Astrocyte of the cerebellum (primary cell): ENCODE measurements at regions not wholly inside any gene's neighbourhood (a gene's known extent, or its start where the extent isn't known, plus 50 kb on each side); places are given as distances from the start of the nearest gene placed in this dataset.

Experiments used
- DNase-seq: peaks from one replicate; pipeline ENCODE4 v3.0.0-alpha.2; 2011; ENCODE audit warnings: low read depth
- H3K4me3 ChIP-seq: 2 replicates; pipeline ENCODE4 v1.5.1; 2011; ENCODE audit warnings: mild to moderate bottlenecking, low read depth, low read length, moderate library complexity
- in situ Hi-C: cut with HindIII; loops from 2 replicates; pipeline ENCODE4 v1.10.0; 2017; ENCODE audit warnings: low sequenced_read_pairs
- TF ChIP-seq, protein P1 (sequence below): IDR thresholded peaks from 2 replicates; pipeline ENCODE4 v1.5.1; 2012; ENCODE audit warnings: low read length, low read depth, moderate library complexity, mild to moderate bottlenecking; ENCODE audit errors: missing control alignments

DNA sequence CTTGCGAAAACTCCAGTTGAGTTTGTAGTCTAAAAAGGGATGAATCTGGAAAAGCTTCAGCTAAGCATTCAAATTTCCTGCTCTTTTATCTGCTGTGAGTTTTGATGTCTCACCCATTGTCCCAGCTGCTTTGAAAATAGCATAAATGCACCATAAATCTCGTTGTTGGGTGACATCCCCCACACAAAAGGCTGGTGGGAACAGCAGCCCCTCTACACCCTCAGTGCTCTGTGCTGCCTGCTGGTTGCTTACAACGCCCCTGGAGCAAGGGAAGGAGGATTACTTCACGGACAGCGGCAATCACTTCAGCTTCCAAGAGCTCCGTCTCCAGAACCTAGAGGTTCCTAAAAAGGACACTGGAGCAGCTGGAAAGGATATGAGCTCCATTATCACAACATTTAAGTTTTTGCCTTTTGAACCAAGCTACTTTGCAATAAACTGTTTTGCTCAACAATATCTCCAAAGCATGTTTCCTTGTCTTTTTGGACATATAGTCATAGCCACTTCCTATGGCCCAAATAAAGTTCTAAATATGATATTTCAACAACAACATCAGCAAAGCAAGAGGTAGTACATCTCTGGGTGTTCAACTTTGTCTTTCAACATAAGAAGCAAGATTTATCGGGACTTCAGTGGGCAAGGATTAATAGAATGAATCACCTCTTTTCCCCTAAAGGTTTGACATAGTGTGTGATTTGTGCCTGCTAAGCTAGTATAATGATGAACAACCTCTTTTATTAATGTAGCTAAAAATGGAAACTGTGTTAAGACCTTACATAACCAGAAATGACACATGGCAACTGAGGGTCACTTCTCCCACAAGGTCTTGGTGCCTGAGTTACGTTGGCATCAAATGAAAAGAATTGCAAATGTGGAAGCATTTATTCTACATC lies 413.5 kb downstream of the TXNL1 start:
- no peak for DNase-seq
- in situ Hi-C loops: no loop called here
- TF ChIP-seq, protein P1, sequence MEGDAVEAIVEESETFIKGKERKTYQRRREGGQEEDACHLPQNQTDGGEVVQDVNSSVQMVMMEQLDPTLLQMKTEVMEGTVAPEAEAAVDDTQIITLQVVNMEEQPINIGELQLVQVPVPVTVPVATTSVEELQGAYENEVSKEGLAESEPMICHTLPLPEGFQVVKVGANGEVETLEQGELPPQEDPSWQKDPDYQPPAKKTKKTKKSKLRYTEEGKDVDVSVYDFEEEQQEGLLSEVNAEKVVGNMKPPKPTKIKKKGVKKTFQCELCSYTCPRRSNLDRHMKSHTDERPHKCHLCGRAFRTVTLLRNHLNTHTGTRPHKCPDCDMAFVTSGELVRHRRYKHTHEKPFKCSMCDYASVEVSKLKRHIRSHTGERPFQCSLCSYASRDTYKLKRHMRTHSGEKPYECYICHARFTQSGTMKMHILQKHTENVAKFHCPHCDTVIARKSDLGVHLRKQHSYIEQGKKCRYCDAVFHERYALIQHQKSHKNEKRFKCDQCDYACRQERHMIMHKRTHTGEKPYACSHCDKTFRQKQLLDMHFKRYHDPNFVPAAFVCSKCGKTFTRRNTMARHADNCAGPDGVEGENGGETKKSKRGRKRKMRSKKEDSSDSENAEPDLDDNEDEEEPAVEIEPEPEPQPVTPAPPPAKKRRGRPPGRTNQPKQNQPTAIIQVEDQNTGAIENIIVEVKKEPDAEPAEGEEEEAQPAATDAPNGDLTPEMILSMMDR: no peak
- H3K4me3 ChIP-seq: no peak overlapping the region

DNA sequence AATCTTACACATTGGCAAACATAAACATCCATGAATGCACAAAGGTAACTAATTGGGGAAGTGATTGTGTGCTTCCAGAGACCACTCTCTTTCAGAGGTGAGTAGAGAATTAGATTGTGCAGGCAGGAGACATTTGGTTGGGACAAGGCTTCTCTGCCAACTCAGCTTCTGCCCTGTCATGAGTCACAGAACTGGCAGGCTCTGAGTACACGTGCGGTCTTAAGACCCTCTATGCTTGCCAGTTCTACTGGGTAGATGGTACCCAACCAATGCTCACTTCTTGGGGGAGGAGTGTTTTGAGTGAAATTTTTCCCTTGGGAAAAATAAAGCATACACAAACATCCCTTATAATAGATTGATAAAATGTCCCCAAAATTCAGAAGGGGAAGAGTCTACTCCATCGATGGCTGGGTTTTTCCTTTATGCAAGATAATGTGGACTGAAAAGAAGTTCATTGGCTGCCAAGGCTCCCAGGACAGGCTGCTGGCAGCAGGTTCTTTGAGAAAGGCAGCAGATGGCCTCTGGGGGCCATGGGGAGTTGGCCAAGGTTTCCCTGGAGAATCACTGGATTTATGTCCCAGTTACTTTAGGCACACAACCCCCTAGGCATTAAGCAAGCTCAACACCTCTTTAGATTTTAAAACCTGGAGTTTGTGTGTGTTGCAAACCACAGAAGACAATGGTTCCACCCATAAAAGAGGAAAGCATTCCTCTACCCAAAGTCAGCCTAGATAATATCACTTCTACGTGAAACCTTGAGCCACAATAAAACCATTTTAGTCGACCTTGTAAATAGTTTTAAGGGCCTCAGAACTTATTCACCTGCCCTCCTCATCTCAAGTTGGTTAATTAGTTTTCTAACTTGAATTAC lies 417.0 kb downstream of the TXNL1 start:
- TF ChIP-seq, protein P1: no peak
- in situ Hi-C loops: no loop called here
- DNase-seq: no peak
- no peak overlapping the region for H3K4me3 ChIP-seq

DNA sequence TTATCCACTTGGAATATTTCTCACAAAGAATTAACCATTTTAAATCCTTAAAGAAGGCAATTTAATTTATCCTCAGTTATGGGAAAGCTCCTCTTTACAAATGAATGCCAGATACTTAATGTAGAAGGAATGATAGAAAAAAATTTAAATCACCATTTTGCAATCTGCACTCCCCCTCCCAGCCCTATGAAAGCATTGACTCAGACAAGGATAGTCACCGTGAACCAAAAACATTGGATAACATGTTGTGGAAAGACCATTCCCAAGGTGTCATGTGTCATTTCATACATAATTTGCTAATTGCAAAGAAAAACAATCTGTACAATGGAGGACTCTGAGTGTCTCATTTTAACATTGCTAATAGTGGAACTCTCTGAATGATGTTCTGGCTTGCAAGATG lies 421.0 kb downstream of the TXNL1 start:
- H3K4me3 ChIP-seq: no peak overlapping the region
- in situ Hi-C loops: no loop called here
- no peak for DNase-seq
- TF ChIP-seq, protein P1: no peak

DNA sequence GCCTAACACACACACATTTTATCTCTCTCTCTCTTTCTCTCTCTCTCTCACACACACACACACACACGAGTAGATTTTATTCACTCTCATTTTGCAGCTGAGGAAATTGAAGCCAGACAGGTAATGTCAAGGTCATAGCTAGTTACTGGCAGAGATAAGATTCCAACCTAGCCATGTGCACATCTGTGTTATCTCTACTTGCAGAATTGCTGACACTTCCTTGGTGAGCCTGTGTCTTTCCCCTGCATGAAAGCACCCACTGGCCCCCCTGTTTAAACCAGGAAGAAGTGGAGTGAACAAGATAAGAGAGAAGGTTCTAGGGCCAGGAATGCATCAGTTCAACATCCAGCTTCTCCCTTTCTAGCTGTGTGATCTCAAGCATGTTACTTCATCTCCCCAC lies 423.7 kb downstream of the TXNL1 start:
- TF ChIP-seq, protein P1: no peak
- H3K4me3 ChIP-seq: no peak overlapping the region
- in situ Hi-C loops: no loop called here
- no peak for DNase-seq

DNA sequence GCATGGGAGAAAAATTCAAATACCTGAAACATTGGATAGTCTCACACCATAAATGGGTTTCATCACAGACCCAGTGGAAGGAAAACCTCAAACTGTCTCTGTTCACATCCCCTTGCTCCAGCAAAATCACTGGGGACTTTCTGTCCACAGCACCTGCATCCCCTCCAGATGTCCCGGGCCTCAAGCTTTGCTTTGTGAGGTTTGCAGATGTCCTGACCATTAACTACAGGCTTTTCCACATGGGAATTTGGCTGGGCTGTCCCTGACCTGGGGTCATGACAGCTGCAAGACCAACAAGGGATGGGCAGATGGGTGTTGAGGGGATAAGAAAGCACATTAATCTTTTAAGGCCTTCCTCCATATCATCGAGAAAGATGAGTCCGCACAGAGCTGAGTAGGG lies 427.9 kb downstream of the TXNL1 start:
- TF ChIP-seq, protein P1: no peak
- no peak for DNase-seq
- in situ Hi-C loops: no loop called here
- H3K4me3 ChIP-seq: no peak overlapping the region

DNA sequence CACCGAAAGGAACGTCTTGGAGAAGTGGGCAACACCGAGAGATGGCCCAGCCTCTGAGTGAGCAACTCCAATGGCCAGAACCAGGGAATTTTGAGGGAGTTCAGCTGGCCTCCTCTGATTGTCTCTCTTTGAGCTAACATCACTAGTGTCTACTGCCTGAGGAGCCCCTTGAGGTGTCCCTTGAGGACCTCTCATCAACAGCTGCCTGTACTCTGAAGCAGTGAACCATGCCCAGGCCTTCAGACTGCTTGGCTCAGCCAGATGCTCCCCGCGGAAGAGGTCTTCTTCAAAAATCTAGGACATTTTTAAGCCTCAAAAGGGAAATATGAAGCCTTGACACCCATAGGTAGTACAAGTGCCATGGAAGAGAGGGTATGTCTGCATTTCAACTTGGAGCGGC lies 430.4 kb downstream of the TXNL1 start:
- DNase-seq: no peak
- H3K4me3 ChIP-seq: no peak overlapping the region
- in situ Hi-C loops: no loop called here
- TF ChIP-seq, protein P1: no peak
